HG03354 (cell line): ENCODE measurements at regions not wholly inside any gene's neighbourhood (a gene's known extent, or its start where the extent isn't known, plus 50 kb on each side); places are given as distances from the start of the nearest gene placed in this dataset.
A peak's percentile ranks its signal among the peaks of the same experiment; 100 is the strongest.

Experiments used
- ATAC-seq: cut with Tn5 transposase; IDR thresholded peaks from one replicate; pipeline ENCODE4 v1.9.1; 2021; ENCODE audit warnings: mild to moderate bottlenecking; ENCODE audit not compliant: unreplicated experiment, poor library complexity, severe bottlenecking

DNA sequence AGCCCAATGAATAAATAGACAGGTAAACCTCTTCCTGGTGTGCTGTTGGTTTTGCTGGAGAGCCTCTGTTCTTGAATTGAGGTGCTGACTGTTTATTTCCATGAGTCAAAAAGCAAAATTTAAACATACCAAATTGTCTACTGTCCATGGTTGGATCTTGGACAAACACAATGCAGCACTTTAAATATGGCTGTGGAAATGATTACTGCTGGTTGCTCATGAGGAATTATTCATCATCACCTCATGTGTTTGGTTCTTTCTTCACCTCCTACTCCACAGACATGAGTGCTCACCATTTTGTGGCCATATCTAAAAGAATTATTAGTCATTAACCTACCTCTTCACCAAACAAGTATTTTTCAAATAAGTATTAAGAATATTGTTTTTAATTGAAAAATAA lies 85.3 kb upstream of the GALNT5 start:
- no peak for ATAC-seq

DNA sequence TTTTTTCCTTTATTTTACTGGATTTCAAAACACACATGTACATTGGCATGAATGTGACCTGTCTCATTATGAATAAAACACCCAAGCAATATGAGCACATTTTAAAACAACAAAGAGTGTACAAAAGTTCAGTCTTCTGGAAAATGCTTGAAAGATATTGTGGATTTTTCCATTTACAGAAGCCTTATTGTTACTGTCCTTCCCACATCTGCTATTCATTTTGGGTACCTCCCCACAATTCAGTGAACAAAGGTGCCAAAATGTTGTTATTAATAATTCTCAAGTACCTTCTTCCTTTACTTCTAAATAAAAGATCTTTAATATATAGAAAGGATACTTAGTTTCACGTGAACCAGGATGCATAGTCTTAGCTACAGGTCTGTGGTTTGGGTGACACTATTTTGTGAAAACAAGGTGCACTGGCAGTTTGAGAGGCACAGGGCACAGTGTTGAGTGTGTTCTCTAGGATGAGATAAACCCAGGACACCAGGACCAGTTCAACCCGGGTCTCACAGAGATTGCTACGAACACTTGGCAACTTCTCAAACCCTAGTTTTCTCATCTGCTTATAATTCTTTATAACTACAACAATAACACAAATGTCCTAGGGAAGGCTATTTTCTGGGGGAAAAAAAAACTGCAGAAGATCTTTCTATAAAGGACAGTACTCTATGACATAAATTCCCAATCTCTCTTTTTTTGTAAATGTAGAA lies 84.5 kb upstream of the GALNT5 start:
- ATAC-seq, result no peak

GRCh38 chr2:157173740-157174184 lies 83.7 kb upstream of the GALNT5 start:
- ATAC-seq, result no peak

DNA sequence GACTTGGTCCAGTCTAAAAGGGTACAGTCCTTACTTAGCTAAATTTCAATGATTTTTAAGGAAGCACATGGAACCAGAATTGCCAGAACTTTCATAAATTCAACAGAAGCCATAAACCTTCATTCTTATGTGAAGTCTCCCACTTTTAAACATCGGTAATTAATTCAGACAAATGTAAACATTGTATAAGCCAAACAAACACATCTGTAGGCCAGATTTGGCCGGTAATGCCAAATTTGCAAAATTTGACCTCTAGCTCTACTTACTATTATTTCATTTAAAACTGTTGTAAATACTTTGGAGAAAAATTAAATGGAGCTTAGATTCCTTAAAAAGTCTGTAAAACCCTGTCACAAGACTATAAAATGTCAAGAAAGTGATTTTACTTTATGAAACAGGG lies 83.2 kb upstream of the GALNT5 start:
- no peak for ATAC-seq

DNA sequence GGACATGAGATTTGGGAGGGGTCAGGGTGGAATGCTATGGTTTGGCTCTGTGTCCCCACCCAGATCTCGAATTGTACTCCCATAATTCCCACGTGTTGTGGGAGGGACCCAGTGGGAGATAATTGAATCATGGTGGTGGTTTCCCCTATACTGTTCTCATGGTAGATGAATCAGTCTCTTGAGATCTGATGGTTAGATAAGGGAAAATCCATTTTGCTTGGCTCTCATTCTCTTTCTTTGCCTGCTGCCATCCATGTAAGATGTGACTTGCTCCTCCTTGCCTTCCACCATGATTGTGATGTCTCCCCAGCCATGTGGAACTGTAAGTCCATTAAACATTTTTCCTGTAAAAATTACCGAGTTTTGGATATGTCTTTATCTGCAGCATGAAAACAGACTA lies 80.9 kb upstream of the GALNT5 start:
- no peak for ATAC-seq

DNA sequence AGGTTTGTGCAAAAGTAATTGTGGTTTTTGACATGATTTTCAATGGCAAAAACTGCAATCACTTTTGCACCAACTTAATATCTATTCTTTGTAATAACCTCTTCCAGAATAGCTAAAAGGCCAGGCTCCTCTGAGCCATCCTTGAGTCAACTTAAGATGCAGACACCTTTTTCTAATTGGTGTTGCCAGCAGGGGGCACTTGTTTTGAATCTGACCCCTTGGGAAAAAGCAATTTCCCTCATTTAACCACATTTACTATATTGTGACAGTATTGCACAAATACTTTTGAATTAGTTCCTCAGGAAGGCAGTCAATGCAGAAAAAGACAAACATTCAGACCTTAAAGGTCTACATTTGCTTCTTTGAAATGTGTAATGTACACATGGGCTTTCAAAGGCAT lies 78.6 kb upstream of the GALNT5 start:
- ATAC-seq, result no peak

DNA sequence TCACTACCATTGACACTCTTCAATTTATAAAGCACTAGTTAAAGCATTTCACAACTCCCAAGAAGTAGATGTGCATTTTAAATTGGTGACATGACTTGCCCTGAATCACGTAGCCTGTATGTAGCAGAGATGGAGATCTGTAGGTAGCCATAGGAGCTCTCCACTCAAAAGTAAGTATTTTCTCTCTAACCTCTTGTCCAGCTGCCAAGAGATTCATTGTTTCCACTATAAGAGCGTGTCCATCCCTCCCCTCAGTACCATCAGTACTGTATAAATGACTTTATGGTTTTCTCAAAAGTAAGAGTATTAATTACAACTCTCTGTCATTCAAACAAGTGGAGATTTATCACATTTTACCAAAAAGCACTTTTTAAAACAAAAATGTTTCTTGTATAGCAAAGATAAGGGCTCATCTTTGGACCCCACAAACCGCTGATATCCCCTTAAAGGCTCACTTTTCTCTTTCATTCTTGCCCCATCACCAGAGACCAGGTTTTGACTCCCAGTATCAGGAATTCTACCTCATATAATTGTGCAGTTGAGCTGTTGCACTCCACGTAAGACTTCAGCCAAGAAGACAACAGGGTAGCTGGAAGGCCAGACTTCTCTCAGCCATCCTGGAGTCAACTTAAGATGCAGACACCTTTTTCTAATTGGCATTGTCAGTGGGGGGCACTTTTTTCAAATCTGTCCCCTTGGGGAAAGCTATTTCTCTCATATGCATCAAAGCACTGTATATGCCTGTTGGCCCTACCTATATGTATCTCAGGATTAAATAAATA lies 78.0 kb upstream of the GALNT5 start:
- no peak for ATAC-seq

DNA sequence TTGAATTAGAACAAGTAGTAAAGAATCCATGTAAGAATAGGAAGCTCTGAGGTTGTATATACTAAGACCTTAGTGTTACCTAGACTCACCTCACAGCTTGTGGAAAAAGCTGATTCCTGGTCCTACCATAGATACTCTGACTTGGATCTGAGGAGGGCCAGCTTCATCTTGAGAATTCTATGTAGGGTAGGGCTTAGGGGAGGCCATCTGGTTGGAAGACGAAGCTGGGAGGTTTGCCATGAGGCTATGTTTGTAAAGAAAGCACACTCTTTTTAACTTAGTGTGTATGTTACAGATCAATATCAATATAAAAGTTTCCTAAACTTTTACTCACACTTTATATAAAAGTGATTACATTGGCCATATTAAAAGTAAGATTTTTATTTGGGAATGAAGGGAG lies 77.1 kb upstream of the GALNT5 start:
- ATAC-seq, result no peak

GRCh38 chr2:157181234-157181633 lies 76.3 kb upstream of the GALNT5 start:
- no peak for ATAC-seq

GRCh38 chr2:157182204-157182709 lies 75.2 kb upstream of the GALNT5 start:
- ATAC-seq, result no peak

GRCh38 chr2:157182834-157183396 lies 74.6 kb upstream of the GALNT5 start:
- no peak for ATAC-seq

GRCh38 chr2:157184161-157184895 lies 73.2 kb upstream of the GALNT5 start:
- ATAC-seq, result no peak

GRCh38 chr2:157185476-157186227 lies 71.9 kb upstream of the GALNT5 start:
- no peak for ATAC-seq

DNA sequence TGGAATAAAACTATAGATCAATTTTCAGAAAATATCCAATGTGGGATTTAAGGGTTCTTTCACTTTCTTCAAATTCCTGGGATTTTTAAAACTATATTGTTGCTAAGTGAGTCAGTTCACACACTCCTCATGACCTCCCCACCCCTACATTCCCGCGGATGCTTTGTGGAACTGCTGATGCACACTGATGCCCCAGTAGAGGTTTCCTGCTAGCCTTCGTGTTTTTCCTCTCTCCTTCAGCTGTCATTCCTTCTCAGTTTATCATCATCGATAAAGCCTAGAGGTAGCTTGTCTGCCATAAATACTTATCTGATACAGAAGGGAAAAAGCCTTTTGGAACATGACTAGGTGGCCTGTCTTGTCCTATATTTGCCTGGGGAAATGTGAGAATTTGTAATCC lies 67.4 kb upstream of the GALNT5 start:
- ATAC-seq, result no peak

- no peak for ATAC-seq
Observed at GRCh38 chr2:157191186-157191585, 66.3 kb upstream of the GALNT5 start.

DNA sequence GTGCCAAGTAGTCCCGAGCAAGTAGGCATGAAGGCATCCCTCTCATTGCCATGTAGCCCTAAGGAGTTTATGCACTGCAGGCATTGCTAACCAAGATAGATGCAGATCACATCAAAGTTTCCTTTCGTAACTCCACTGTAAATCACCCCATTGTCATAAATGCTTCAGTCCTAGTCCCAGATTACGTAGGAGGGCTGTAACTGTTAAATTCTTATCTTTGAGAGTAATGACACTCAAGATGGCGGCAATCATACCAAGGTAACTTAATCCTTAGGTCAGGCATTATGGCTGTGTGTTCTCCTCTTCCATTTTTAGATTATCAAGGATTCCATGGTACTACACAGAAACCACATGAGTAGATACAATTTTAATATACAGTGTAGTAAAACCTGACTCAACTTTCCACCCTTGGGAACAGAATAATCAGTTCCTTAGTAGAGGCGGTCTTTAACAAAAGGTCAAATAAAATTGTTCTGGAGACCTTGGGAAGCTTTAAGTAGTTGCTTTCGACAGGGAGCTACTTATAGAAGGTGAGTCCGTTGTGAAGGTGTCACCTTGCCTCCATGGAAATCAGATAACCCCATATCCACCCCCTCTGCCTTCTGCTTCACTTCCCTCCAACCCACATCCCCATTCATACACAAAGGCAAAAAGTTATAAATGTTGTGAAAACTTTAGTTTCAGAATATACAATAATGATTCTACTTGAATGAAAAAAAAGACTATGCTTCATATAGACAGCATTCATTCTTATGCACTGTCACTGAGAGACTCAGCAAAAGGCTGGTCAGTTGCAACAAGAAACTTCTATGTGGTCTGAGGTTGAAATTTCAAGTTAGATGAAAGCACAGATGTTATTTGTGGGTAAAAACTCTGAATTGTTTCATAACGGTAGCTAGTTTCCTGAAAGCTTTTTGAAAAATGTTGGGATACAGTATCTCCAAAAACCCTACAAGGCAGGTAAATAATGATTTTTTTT lies 64.8 kb upstream of the GALNT5 start:
- peak; percentile 81 for ATAC-seq

DNA sequence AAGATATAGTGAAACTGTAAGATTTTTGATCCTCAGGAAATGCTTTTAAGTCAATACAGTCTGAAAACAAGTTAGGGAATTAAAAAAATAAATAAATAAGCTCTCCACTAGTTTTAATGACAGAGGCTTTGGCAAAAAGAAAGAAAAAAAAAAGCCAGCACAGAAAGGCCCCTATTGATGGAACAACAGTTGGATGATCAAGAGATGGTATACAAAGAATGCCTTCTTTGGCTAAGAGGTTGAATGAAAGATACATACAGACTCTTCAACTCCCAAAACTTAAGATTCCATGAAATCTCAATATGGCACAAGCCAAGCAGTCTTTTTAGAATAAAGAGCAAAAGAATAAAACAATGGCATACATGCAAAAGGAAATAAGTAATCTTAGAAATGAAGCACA lies 64.0 kb upstream of the GALNT5 start:
- ATAC-seq, result no peak

DNA sequence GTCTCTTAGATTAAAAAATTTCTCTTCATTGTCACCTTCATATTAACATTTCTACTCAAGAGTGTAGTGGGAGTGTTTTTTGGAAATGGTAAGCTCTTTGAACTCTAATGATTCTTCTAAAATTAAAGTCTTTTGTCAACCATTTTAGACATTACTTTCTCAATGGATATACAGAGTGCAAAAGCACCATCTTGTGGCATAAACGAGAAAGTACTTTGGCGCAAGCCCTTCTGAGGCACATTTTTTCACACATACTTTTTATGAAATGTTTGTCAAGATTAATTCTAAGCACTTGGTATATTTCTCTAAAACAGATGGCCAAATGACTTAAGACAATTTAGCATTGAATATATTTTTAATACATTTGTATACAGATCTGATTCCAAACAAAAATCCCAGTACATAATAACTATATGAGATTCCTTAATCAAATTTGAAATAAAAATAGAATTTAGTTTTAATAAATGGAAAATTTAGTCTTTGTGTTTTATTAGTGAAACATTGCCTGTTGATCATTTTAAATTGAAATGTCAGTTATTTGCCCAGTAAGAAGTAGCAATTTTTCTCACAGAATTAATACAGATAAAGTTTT lies 63.3 kb upstream of the GALNT5 start:
- peak; percentile 75 for ATAC-seq
